Uterus (tissue), 2 donors: ENCODE measurements at regions not wholly inside any gene's neighbourhood (a gene's known extent, or its start where the extent isn't known, plus 50 kb on each side); places are given as distances from the start of the nearest gene placed in this dataset.

Experiments
- POLR2A ChIP-seq, 2 donors: fragments of 450-650 bp; IDR thresholded peaks; one replicate each; pipeline ENCODE4 v1.6.1; 2016; ENCODE audit warnings: antibody characterized with exemption in 2 of 2, mild to moderate bottlenecking in 1 of 2, moderate library complexity in 1 of 2
- TF ChIP-seq, protein P1 (sequence below), 4 experiments: fragments of 200-600 bp in 2 of 4; fragments of 450-650 bp in 2 of 4; sonication (generic) in 2 of 4; IDR thresholded peaks; one replicate each; pipeline ENCODE4 v1.5.1; 2016 to 2019; ENCODE audit warnings: antibody characterized with exemption in 4 of 4, mild to moderate bottlenecking in 2 of 4, moderate library complexity in 1 of 4

- TF ChIP-seq, protein P1, sequence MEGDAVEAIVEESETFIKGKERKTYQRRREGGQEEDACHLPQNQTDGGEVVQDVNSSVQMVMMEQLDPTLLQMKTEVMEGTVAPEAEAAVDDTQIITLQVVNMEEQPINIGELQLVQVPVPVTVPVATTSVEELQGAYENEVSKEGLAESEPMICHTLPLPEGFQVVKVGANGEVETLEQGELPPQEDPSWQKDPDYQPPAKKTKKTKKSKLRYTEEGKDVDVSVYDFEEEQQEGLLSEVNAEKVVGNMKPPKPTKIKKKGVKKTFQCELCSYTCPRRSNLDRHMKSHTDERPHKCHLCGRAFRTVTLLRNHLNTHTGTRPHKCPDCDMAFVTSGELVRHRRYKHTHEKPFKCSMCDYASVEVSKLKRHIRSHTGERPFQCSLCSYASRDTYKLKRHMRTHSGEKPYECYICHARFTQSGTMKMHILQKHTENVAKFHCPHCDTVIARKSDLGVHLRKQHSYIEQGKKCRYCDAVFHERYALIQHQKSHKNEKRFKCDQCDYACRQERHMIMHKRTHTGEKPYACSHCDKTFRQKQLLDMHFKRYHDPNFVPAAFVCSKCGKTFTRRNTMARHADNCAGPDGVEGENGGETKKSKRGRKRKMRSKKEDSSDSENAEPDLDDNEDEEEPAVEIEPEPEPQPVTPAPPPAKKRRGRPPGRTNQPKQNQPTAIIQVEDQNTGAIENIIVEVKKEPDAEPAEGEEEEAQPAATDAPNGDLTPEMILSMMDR (IDR thresholded peaks at IDR 0.05) = no peak
- TF ChIP-seq POLR2A (IDR thresholded peaks at IDR 0.05) = no peak
Measured at GRCh38 chr10:88185830-88186229, 322.4 kb downstream of the PTEN start.
